ENCODE measurements at regions not wholly inside any gene's neighbourhood (a gene's known extent, or its start where the extent isn't known, plus 50 kb on each side); places are given as distances from the start of the nearest gene placed in this dataset.

DNA sequence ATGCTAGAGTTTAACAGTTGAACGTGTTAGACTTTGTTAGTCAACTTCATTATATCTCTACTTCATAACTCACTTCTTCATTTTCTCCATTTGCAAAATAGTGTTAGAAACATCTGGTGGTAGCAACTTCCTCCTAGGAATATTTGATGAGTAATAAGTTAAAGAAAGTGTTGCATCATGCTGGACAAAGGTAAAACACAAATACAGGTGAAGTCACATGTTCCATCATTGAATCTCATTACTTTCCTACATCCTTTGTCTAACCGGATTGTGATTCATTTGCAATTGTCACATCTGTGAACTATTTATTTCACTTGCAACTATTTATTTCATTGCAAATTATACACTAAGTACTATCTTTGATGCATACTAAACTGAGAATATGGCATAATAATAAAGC lies 186.5 kb downstream of the TUSC7 start (continued):
- TF ChIP-seq GTF2F1 (IDR thresholded peaks at IDR 0.05; ENCODE audit: borderline replicate concordance, low read depth, low read length) (no peak), POU5F1 (IDR thresholded peaks at IDR 0.05; ENCODE audit: low read depth, low read length) (no peak), SIX5 (IDR thresholded peaks at IDR 0.05; ENCODE audit: low read depth, low read length) (no peak)
